ENCODE measurements at regions not wholly inside any gene's neighbourhood (a gene's known extent, or its start where the extent isn't known, plus 50 kb on each side); places are given as distances from the start of the nearest gene placed in this dataset.

GRCh38 chr1:199959033-199959774 is 68.3 kb upstream of the NR5A2 start:
- H3K36me3 ChIP-seq (ENCODE audit: control insufficient read depth in 4 of 4, insufficient read depth in 4 of 4, low read length in 4 of 4), result no peaks in the 10 kb centered on the region
- TF ChIP-seq CTCF (IDR thresholded peaks at IDR 0.05; ENCODE audit: control extremely low read depth, extremely low read depth), result no peak
- ATAC-seq (ENCODE audit: insufficient read depth, low FRiP score), result no peak
- WGBS, 2 donors, result 96 to 97% methylated on average over 29 of the region's 29 CpGs
- no peak overlapping the region for H3K27ac ChIP-seq (ENCODE audit: low read depth in 1 of 2, low read length in 1 of 2)
- H3K27me3 ChIP-seq (ENCODE audit: control insufficient read depth in 3 of 3, insufficient read depth in 3 of 3, low read length in 2 of 3), result no peaks in the 10 kb centered on the region
- peaks cover 0 to 3% (median 0%) of the 10 kb centered on the region in 4 donors for H3K9me3 ChIP-seq (ENCODE audit: control insufficient read depth in 4 of 4, insufficient read depth in 3 of 4, low read length in 3 of 4)
- no peak overlapping the region for H3K9ac ChIP-seq (ENCODE audit: insufficient read depth in 1 of 2, low read length in 2 of 2)
- H3K4me3 ChIP-seq, result no peak overlapping the region
- no peak for DNase-seq
- H3K4me1 ChIP-seq (ENCODE audit: control insufficient read depth in 5 of 5, insufficient read depth in 5 of 5, low read length in 5 of 5), result no peaks in the 10 kb centered on the region

GRCh38 chr1:199959775-199960110 is 67.8 kb upstream of the NR5A2 start:
- TF ChIP-seq CTCF (IDR thresholded peaks at IDR 0.05; ENCODE audit: control extremely low read depth, extremely low read depth), result no peak
- 97 to 99% methylated on average over 19 of the region's 19 CpGs for WGBS, 2 donors
- ATAC-seq (ENCODE audit: insufficient read depth, low FRiP score) (no peak), DNase-seq (no peak)
- H3K36me3 ChIP-seq (ENCODE audit: control insufficient read depth in 4 of 4, insufficient read depth in 4 of 4, low read length in 4 of 4), result no peaks in the 10 kb centered on the region
- H3K9ac ChIP-seq (ENCODE audit: insufficient read depth in 1 of 2, low read length in 2 of 2), result no peak overlapping the region
- no peaks in the 10 kb centered on the region for H3K27me3 ChIP-seq (ENCODE audit: control insufficient read depth in 3 of 3, insufficient read depth in 3 of 3, low read length in 2 of 3)
- peaks cover 0 to 3% (median 0%) of the 10 kb centered on the region in 4 donors for H3K9me3 ChIP-seq (ENCODE audit: control insufficient read depth in 4 of 4, insufficient read depth in 3 of 4, low read length in 3 of 4)
- no peaks in the 10 kb centered on the region for H3K4me1 ChIP-seq (ENCODE audit: control insufficient read depth in 5 of 5, insufficient read depth in 5 of 5, low read length in 5 of 5)
- H3K27ac ChIP-seq (ENCODE audit: low read depth in 1 of 2, low read length in 1 of 2), result no peak overlapping the region
- H3K4me3 ChIP-seq, result no peak overlapping the region

- Histone ChIP-seq H3K36me3 (ENCODE audit: control insufficient read depth in 4 of 4, insufficient read depth in 4 of 4, low read length in 4 of 4) (no peaks in the 10 kb centered on the region), H3K4me1 (ENCODE audit: control insufficient read depth in 5 of 5, insufficient read depth in 5 of 5, low read length in 5 of 5) (no peaks in the 10 kb centered on the region), H3K4me3 (no peak overlapping the region), H3K9me3 (ENCODE audit: control insufficient read depth in 4 of 4, insufficient read depth in 3 of 4, low read length in 3 of 4) (no peaks in the 10 kb centered on the region), H3K9ac (ENCODE audit: insufficient read depth in 1 of 2, low read length in 2 of 2) (no peak overlapping the region), H3K27me3 (ENCODE audit: control insufficient read depth in 3 of 3, insufficient read depth in 3 of 3, low read length in 2 of 3) (no peaks in the 10 kb centered on the region), H3K27ac (ENCODE audit: low read depth in 1 of 2, low read length in 1 of 2) (no peak overlapping the region)
- ATAC-seq (ENCODE audit: insufficient read depth, low FRiP score) (no peak), DNase-seq (no peak)
- WGBS, 2 donors, result 92 to 95% methylated on average over 1 of the region's 1 CpG
- TF ChIP-seq CTCF (IDR thresholded peaks at IDR 0.05; ENCODE audit: control extremely low read depth, extremely low read depth), result no peak
Measured at GRCh38 chr1:199970125-199970524, 57.4 kb upstream of the NR5A2 start.

Measured in lung (tissue), 11 donors.